Loucy (cell line): ENCODE measurements at regions not wholly inside any gene's neighbourhood (a gene's known extent, or its start where the extent isn't known, plus 50 kb on each side); places are given as distances from the start of the nearest gene placed in this dataset.

Experiments
- H2AFZ ChIP-seq: fragments of 200-600 bp; sonication (generic); 2 replicates; pipeline ENCODE4 v1.6.0; 2016; ENCODE audit warnings: antibody characterized with exemption, mild to moderate bottlenecking, low read length, moderate library complexity
- H3F3A ChIP-seq: fragments of 200-600 bp; 2 replicates; pipeline ENCODE4 v1.6.0; 2016; ENCODE audit warnings: antibody characterized with exemption, low read depth, mild to moderate bottlenecking
- H3K27me3 ChIP-seq: fragments of 200-600 bp; sonication (generic); 2 replicates; pipeline ENCODE4 v1.6.1; 2014; ENCODE audit warnings: low read length, mild to moderate bottlenecking; ENCODE audit not compliant: insufficient read depth, poor library complexity, severe bottlenecking
- H3K36me3 ChIP-seq: fragments of 200-600 bp; sonication (generic); 2 replicates; pipeline ENCODE4 v1.6.1; 2016; ENCODE audit warnings: low read length; ENCODE audit not compliant: insufficient read depth
- H3K4me1 ChIP-seq: fragments of 200-600 bp; sonication (generic); 2 replicates; pipeline ENCODE4 v1.5.1; 2014; ENCODE audit warnings: low read length, mild to moderate bottlenecking; ENCODE audit not compliant: insufficient read depth, poor library complexity, severe bottlenecking
- H3K4me2 ChIP-seq: fragments of 200-600 bp; sonication (generic); 2 replicates; pipeline ENCODE4 v1.6.0; 2014; ENCODE audit warnings: antibody characterized with exemption, low read length, low read depth, mild to moderate bottlenecking; ENCODE audit not compliant: poor library complexity, severe bottlenecking
- H3K4me3 ChIP-seq: fragments of 200-600 bp; sonication (generic); 2 replicates; pipeline ENCODE4 v1.5.1; 2014; ENCODE audit warnings: low read length, mild to moderate bottlenecking, mixed read lengths; ENCODE audit not compliant: poor library complexity, severe bottlenecking
- H3K79me2 ChIP-seq: fragments of 200-600 bp; sonication (generic); 2 replicates; pipeline ENCODE4 v1.6.1; 2014; ENCODE audit warnings: low read length; ENCODE audit not compliant: insufficient read depth
- H3K9ac ChIP-seq: fragments of 200-600 bp; sonication (generic); 2 replicates; pipeline ENCODE4 v1.6.0; 2014; ENCODE audit warnings: mild to moderate bottlenecking, low read depth, low read length, moderate library complexity; ENCODE audit not compliant: poor library complexity, severe bottlenecking
- H3K9me2 ChIP-seq: fragments of 200-600 bp; sonication (generic); replicated peaks from 2 replicates; pipeline ENCODE4 v1.6.1; 2016; ENCODE audit warnings: low read depth, low read length, mixed read lengths
- H3K9me3 ChIP-seq: fragments of 200-600 bp; sonication (generic); 2 replicates; pipeline ENCODE4 v1.6.1; 2014; ENCODE audit warnings: mild to moderate bottlenecking, antibody characterized with exemption, low read length, low read depth; ENCODE audit not compliant: insufficient read depth
- H4K20me1 ChIP-seq: fragments of 200-600 bp; sonication (generic); 2 replicates; pipeline ENCODE4 v1.6.0; 2014; ENCODE audit warnings: antibody characterized with exemption, low read length, mild to moderate bottlenecking; ENCODE audit not compliant: insufficient read depth, poor library complexity, severe bottlenecking
- CTCF ChIP-seq: fragments of 200-600 bp; sonication (generic); conservative IDR thresholded peaks from 2 replicates; pipeline ENCODE4 v1.5.1; 2014; ENCODE audit warnings: mild to moderate bottlenecking, antibody characterized with exemption, low read length
- EZH2phosphoT487 ChIP-seq: fragments of 200-600 bp; IDR thresholded peaks from 2 replicates; pipeline ENCODE4 v1.6.1; 2018; ENCODE audit warnings: antibody characterized with exemption, mild to moderate bottlenecking, moderate library complexity, borderline replicate concordance

- Histone ChIP-seq H3K4me2 (no peak overlapping the region), H3K36me3 (no peaks in the 10 kb centered on the region), H3K9me2 (no peaks in the 10 kb centered on the region), H3K4me1 (no peaks in the 10 kb centered on the region), H3K79me2 (no peaks in the 10 kb centered on the region), H3K4me3 (no peak overlapping the region), H3K9ac (no peak overlapping the region), H4K20me1 (no peaks in the 10 kb centered on the region), H3F3A (no peaks in the 10 kb centered on the region), H3K9me3 (no peaks in the 10 kb centered on the region), H3K27me3 (no peaks in the 10 kb centered on the region), H2AFZ (no peak overlapping the region)
- TF ChIP-seq CTCF (no peak), EZH2phosphoT487 (no peak)
Observed at GRCh38 chr14:82915381-82915780, 1381.7 kb upstream of the SEL1L start.

GRCh38 chr14:82935691-82936090, 1402.0 kb upstream of the SEL1L start:
- TF ChIP-seq CTCF (no peak), EZH2phosphoT487 (no peak)
- no peaks in the 10 kb centered on the region for H3K9me3 ChIP-seq

GRCh38 chr14:82951171-82951570, 1417.5 kb upstream of the SEL1L start:
- no peaks in the 10 kb centered on the region for H3K36me3 ChIP-seq
- no peak overlapping the region for H3K4me3 ChIP-seq
- no peaks in the 10 kb centered on the region for H3K27me3 ChIP-seq
- H3K79me2 ChIP-seq: no peaks in the 10 kb centered on the region
- H3F3A ChIP-seq: no peaks in the 10 kb centered on the region
- H2AFZ ChIP-seq: no peak overlapping the region
- H3K4me2 ChIP-seq: no peak overlapping the region
- TF ChIP-seq CTCF (no peak), EZH2phosphoT487 (no peak)
- no peaks in the 10 kb centered on the region for H3K4me1 ChIP-seq
- no peaks in the 10 kb centered on the region for H3K9me2 ChIP-seq
- H3K9ac ChIP-seq: no peak overlapping the region
- H4K20me1 ChIP-seq: no peaks in the 10 kb centered on the region
- no peaks in the 10 kb centered on the region for H3K9me3 ChIP-seq

More at GRCh38 chr14:82935691-82936090, 1402.0 kb upstream of the SEL1L start:
- Histone ChIP-seq H3K9me2 (no peaks in the 10 kb centered on the region), H3K79me2 (no peaks in the 10 kb centered on the region), H3K36me3 (no peaks in the 10 kb centered on the region), H3K4me3 (no peak overlapping the region), H3K4me1 (no peaks in the 10 kb centered on the region), H3K9ac (no peak overlapping the region), H2AFZ (no peak overlapping the region), H3K27me3 (no peaks in the 10 kb centered on the region), H3F3A (no peaks in the 10 kb centered on the region), H4K20me1 (no peaks in the 10 kb centered on the region), H3K4me2 (no peak overlapping the region)
